GM12878 (cell line): ENCODE measurements at regions not wholly inside any gene's neighbourhood (a gene's known extent, or its start where the extent isn't known, plus 50 kb on each side); places are given as distances from the start of the nearest gene placed in this dataset.

Experiments
- CREM ChIP-seq: IDR thresholded peaks from 2 replicates; pipeline ENCODE4 v1.6.1; 2014; ENCODE audit warnings: antibody characterized with exemption, low read depth
- POLR2AphosphoS5 ChIP-seq: IDR thresholded peaks from 2 replicates; pipeline ENCODE4 v1.6.1; 2011; ENCODE audit warnings: mild to moderate bottlenecking, low read length, inconsistent platforms
- RCOR1 ChIP-seq: conservative IDR thresholded peaks from 2 replicates; pipeline ENCODE4 v1.6.1; 2012; ENCODE audit warnings: low read depth, low read length, improper control_type of control experiment
- SIN3A ChIP-seq: IDR thresholded peaks from 2 replicates; pipeline ENCODE4 v1.6.1; 2012; ENCODE audit warnings: low read depth, low read length, improper control_type of control experiment
- SIX5 ChIP-seq: IDR thresholded peaks from 2 replicates; pipeline ENCODE4 v1.6.1; 2011; ENCODE audit warnings: mild to moderate bottlenecking, low read depth, low read length, moderate library complexity; ENCODE audit not compliant: severe bottlenecking
- TCF7 ChIP-seq: IDR thresholded peaks from 2 replicates; pipeline ENCODE4 v1.6.1; 2014; ENCODE audit warnings: antibody characterized with exemption, borderline replicate concordance
- ZNF274 ChIP-seq: IDR thresholded peaks from one replicate; pipeline ENCODE4 v1.8.0; 2011; ENCODE audit not compliant: insufficient read length, insufficient read depth
- TF ChIP-seq, protein P1 (sequence below), 3 experiments: IDR thresholded peaks in 2 of 3; conservative IDR thresholded peaks in 1 of 3; 2 replicates each; pipeline ENCODE4 v1.5.1; 2011; ENCODE audit warnings: low read depth in 3 of 3, low read length in 3 of 3, mild to moderate bottlenecking in 3 of 3, control low read depth in 2 of 3, moderate library complexity in 2 of 3, inconsistent platforms in 1 of 3, mixed read lengths in 1 of 3; ENCODE audit not compliant: control insufficient read depth in 2 of 3, insufficient read depth in 1 of 3; ENCODE audit errors: extremely low read depth in 1 of 3
- TF ChIP-seq, protein P2 (sequence below): IDR thresholded peaks from 2 replicates; pipeline ENCODE4 v1.6.1; 2011; ENCODE audit warnings: borderline replicate concordance, low read depth, mild to moderate bottlenecking, moderate library complexity, mixed read lengths, low read length; ENCODE audit not compliant: insufficient read depth; ENCODE audit errors: extremely low read length
- TF ChIP-seq, protein P3 (sequence below): fragments of 450-650 bp; IDR thresholded peaks from 2 replicates; pipeline ENCODE4 v1.6.1; 2017; ENCODE audit warnings: low read depth, mild to moderate bottlenecking, moderate library complexity

DNA sequence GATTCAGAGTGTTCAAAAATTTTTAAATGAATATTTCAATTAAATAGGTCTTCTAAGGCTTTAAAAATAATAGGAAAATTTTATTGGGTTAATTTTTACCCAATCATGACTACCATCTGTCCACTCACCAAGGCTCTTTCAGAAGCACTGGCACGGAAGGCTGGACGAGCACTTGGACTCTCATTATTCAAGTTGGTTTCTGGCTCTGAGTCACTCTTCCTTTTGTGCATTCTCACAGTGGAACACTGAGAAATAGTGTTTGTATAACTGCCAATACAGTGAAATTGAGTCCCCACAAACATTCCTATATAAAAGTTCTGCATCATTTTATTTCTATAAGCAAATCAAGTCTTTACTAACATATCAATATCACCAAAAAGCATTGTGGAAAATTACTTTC lies 1149.0 kb downstream of the EFNA5 start:
- TF ChIP-seq, protein P1, sequence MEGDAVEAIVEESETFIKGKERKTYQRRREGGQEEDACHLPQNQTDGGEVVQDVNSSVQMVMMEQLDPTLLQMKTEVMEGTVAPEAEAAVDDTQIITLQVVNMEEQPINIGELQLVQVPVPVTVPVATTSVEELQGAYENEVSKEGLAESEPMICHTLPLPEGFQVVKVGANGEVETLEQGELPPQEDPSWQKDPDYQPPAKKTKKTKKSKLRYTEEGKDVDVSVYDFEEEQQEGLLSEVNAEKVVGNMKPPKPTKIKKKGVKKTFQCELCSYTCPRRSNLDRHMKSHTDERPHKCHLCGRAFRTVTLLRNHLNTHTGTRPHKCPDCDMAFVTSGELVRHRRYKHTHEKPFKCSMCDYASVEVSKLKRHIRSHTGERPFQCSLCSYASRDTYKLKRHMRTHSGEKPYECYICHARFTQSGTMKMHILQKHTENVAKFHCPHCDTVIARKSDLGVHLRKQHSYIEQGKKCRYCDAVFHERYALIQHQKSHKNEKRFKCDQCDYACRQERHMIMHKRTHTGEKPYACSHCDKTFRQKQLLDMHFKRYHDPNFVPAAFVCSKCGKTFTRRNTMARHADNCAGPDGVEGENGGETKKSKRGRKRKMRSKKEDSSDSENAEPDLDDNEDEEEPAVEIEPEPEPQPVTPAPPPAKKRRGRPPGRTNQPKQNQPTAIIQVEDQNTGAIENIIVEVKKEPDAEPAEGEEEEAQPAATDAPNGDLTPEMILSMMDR (IDR thresholded peaks at IDR 0.05 in 2 of 3, conservative IDR thresholded peaks at IDR 0.05 in 1 of 3; ENCODE audit: control insufficient read depth in 2 of 3, extremely low read depth in 1 of 3, insufficient read depth in 1 of 3, low read depth in 3 of 3, low read length in 3 of 3) = no peak
- TF ChIP-seq RCOR1 (no peak), ZNF274 (no peak), POLR2AphosphoS5 (no peak), TCF7 (no peak), SIX5 (no peak), CREM (no peak), SIN3A (no peak)
- TF ChIP-seq, protein P2, sequence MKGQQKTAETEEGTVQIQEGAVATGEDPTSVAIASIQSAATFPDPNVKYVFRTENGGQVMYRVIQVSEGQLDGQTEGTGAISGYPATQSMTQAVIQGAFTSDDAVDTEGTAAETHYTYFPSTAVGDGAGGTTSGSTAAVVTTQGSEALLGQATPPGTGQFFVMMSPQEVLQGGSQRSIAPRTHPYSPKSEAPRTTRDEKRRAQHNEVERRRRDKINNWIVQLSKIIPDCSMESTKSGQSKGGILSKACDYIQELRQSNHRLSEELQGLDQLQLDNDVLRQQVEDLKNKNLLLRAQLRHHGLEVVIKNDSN = no peak
- TF ChIP-seq, protein P3, sequence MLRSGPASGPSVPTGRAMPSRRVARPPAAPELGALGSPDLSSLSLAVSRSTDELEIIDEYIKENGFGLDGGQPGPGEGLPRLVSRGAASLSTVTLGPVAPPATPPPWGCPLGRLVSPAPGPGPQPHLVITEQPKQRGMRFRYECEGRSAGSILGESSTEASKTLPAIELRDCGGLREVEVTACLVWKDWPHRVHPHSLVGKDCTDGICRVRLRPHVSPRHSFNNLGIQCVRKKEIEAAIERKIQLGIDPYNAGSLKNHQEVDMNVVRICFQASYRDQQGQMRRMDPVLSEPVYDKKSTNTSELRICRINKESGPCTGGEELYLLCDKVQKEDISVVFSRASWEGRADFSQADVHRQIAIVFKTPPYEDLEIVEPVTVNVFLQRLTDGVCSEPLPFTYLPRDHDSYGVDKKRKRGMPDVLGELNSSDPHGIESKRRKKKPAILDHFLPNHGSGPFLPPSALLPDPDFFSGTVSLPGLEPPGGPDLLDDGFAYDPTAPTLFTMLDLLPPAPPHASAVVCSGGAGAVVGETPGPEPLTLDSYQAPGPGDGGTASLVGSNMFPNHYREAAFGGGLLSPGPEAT = no peak
